ENCODE measurements at regions not wholly inside any gene's neighbourhood (a gene's known extent, or its start where the extent isn't known, plus 50 kb on each side); places are given as distances from the start of the nearest gene placed in this dataset.
A peak's percentile ranks its signal among the peaks of the same experiment; 100 is the strongest.

DNA sequence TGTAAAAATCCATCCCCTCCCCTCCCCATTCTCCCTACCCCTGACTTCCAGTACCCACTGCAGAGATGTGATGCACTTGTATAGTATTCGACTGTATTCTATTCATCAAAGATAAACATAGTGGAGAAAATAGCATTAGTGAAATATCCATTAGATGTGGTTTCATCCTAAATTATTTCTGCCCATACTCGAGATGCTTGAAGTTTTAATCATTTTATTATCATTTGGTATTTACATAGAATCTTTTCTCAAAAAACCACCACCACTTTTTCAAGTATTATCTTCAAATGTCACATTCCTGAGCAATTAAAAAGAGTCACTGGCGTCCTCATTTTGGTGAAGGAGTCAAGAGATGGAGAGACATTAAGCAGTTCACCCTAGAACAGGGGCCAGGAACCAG, 181.9 kb downstream of the HAO1 start:
- peak in 1 of 2 donors; percentile 24 for DNase-seq (ENCODE audit: low read depth in 1 of 2, low spot score in 1 of 2)
- no peaks in the 10 kb centered on the region for H3K36me3 ChIP-seq
- no peaks in the 10 kb centered on the region for H3K27me3 ChIP-seq
- no peaks in the 10 kb centered on the region for H3K4me1 ChIP-seq (ENCODE audit: low read depth)
- H3K9me3 ChIP-seq (ENCODE audit: low read depth) = no peaks in the 10 kb centered on the region
- H3K4me3 ChIP-seq = no peak overlapping the region
- TF ChIP-seq, protein P1, sequence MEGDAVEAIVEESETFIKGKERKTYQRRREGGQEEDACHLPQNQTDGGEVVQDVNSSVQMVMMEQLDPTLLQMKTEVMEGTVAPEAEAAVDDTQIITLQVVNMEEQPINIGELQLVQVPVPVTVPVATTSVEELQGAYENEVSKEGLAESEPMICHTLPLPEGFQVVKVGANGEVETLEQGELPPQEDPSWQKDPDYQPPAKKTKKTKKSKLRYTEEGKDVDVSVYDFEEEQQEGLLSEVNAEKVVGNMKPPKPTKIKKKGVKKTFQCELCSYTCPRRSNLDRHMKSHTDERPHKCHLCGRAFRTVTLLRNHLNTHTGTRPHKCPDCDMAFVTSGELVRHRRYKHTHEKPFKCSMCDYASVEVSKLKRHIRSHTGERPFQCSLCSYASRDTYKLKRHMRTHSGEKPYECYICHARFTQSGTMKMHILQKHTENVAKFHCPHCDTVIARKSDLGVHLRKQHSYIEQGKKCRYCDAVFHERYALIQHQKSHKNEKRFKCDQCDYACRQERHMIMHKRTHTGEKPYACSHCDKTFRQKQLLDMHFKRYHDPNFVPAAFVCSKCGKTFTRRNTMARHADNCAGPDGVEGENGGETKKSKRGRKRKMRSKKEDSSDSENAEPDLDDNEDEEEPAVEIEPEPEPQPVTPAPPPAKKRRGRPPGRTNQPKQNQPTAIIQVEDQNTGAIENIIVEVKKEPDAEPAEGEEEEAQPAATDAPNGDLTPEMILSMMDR (IDR thresholded peaks at IDR 0.05; ENCODE audit: low read depth, low read length) = no peak
- H3K27ac ChIP-seq = no peak overlapping the region

DNA sequence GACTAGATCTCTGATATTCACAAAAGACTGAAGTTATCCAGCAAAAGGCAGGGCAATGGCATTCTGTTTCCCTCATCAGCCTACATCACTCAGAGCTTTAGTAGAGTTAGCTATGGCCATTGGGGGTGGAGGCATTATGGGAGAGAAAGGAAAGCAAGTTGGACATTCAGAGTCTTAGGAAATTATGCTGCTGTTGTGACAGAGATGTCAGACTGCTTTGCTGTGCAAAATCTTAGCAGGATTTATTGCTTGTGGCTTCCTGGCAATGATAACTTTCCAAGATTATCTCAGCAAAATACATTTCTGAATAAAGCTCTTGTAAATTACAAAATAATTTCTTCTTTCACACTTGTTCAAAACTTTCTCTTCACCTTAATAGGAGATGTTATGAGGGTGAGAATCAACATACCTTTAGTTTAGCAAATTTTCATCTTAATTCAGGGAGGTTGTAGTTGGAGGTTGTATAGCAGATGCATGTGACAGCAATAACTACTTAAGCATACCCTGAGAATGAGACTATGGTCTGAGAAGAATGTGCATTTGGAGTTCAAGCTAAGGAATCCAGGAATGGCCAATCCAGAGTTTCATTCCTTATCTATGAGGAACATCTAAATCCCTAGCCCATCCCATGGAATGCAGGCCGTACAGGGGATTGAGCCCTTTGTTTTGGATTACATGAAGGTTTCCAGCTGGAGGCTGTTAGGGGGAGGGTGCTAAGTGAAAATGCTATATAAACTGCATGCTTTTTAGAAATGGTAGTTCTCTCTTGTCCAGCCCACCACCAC, 179.8 kb downstream of the HAO1 start:
- no peak overlapping the region for H3K4me3 ChIP-seq
- no peaks in the 10 kb centered on the region for H3K9me3 ChIP-seq (ENCODE audit: low read depth)
- no peaks in the 10 kb centered on the region for H3K27me3 ChIP-seq
- no peak for DNase-seq (ENCODE audit: low read depth in 1 of 2, low spot score in 1 of 2)
- no peak overlapping the region for H3K27ac ChIP-seq
- H3K4me1 ChIP-seq (ENCODE audit: low read depth) = no peaks in the 10 kb centered on the region
- TF ChIP-seq, protein P1 (IDR thresholded peaks at IDR 0.05; ENCODE audit: low read depth, low read length) = no peak
- no peaks in the 10 kb centered on the region for H3K36me3 ChIP-seq

DNA sequence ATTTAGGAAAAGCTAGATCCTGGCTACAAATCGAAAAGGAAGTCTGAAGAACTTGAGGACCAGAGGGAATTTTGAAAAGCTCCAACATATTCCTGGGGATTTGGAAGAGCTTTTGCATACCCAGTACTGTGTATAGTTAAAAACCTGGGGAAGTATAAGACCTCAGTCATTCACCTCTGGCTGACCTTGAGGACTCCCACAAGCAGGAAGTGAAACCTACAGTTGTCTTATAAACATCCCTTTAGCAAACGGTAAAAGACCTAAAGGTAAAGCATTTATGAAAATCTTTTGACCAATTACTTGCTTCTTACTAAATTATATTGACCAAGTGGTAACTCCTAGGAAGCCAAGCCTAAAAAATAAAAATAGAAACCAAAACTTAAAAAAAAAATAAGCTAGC, 175.0 kb downstream of the HAO1 start:
- Histone ChIP-seq H3K36me3 (no peaks in the 10 kb centered on the region), H3K9me3 (ENCODE audit: low read depth) (no peaks in the 10 kb centered on the region), H3K4me3 (no peak overlapping the region), H3K27ac (no peak overlapping the region), H3K4me1 (ENCODE audit: low read depth) (no peaks in the 10 kb centered on the region), H3K27me3 (no peaks in the 10 kb centered on the region)
- DNase-seq (ENCODE audit: low read depth in 1 of 2, low spot score in 1 of 2) = no peak
- TF ChIP-seq, protein P1 (IDR thresholded peaks at IDR 0.05; ENCODE audit: low read depth, low read length) = no peak

DNA sequence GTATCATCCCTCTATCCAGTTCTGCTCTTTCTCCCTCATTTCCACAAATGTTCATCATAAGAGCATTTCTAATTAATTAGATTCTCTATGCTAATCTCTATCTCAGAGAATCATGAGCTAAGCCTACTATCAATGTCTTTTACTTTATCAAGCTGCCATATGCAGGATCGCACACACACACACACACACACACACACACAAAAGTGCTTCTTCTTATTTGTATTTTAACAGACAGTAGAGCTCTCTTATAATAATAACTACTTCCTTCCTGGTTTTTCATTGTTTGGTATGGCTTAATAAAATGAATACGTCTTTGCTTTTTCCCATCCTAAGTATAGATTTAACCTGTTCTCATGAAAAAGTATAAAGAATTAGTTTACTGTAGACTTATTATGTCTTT, 170.2 kb downstream of the HAO1 start:
- Histone ChIP-seq H3K27me3 (no peaks in the 10 kb centered on the region), H3K36me3 (no peaks in the 10 kb centered on the region), H3K4me3 (no peak overlapping the region), H3K9me3 (ENCODE audit: low read depth) (no peaks in the 10 kb centered on the region), H3K4me1 (ENCODE audit: low read depth) (no peaks in the 10 kb centered on the region), H3K27ac (no peak overlapping the region)
- no peak for DNase-seq (ENCODE audit: low read depth in 1 of 2, low spot score in 1 of 2)
- TF ChIP-seq, protein P1 (IDR thresholded peaks at IDR 0.05; ENCODE audit: low read depth, low read length) = no peak

DNA sequence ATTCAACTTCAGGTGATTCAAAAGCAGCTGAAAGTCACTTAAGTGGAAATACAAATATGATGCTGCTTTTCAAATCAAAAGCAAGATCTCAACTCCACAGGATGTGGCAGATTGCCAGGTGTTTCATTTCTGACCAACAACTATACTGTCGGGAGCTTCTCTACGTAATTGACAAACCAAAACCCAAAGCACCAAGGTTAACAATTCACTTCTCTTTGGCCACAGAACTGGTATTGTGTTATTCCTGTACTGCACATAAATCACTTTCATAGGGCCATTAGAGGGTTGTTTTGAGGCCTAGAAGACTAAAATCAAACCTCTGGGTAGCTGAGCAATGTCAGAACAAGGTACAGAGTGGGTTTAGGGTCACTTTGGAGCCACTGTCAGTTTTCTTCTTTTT, 169.7 kb downstream of the HAO1 start:
- Histone ChIP-seq H3K9me3 (ENCODE audit: low read depth) (no peaks in the 10 kb centered on the region), H3K27ac (no peak overlapping the region), H3K27me3 (no peaks in the 10 kb centered on the region), H3K36me3 (no peaks in the 10 kb centered on the region), H3K4me1 (ENCODE audit: low read depth) (no peaks in the 10 kb centered on the region), H3K4me3 (no peak overlapping the region)
- TF ChIP-seq, protein P1 (IDR thresholded peaks at IDR 0.05; ENCODE audit: low read depth, low read length) = no peak
- DNase-seq (ENCODE audit: low read depth in 1 of 2, low spot score in 1 of 2) = no peak

Measured in cardiac muscle cell (in vitro differentiated cells and primary cell).